ENCODE measurements at regions not wholly inside any gene's neighbourhood (a gene's known extent, or its start where the extent isn't known, plus 50 kb on each side); places are given as distances from the start of the nearest gene placed in this dataset.
"Not testable (repeated sequence)": the region's sequence is repeated elsewhere in the genome, so short reads cannot be mapped to it uniquely, and the experiment has no call there.

GRCh38 chr2:63738019-63738418 is 103.7 kb upstream of the UGP2 start:
- Histone ChIP-seq H3K9me3 (ENCODE audit: control insufficient read depth, insufficient read depth, low read length) (no peaks in the 10 kb centered on the region), H3K4me3 (ENCODE audit: low read length) (no peak overlapping the region), H3K27me3 (ENCODE audit: control insufficient read depth, low read length) (no peaks in the 10 kb centered on the region), H3K27ac (ENCODE audit: low read depth, low read length) (no peak overlapping the region), H3K9me2 (replicated peaks; ENCODE audit: control insufficient read depth, low read length) (no peaks in the 10 kb centered on the region), H3K4me1 (ENCODE audit: control insufficient read depth, low read length) (peaks cover 39% of the 10 kb centered on the region), H3K79me2 (ENCODE audit: control insufficient read depth, low read length) (no peaks in the 10 kb centered on the region), H4K20me1 (ENCODE audit: control insufficient read depth, insufficient read depth, low read depth, low read length) (no peaks in the 10 kb centered on the region), H3K36me3 (ENCODE audit: control insufficient read depth, low read length) (no peaks in the 10 kb centered on the region), H3K4me2 (ENCODE audit: low read length) (no peak overlapping the region), H3F3A (ENCODE audit: control insufficient read depth, insufficient read depth) (no peaks in the 10 kb centered on the region)
- TF ChIP-seq EZH2phosphoT487 (IDR thresholded peaks at IDR 0.05; ENCODE audit: borderline replicate concordance, low read length) (no peak), CTCF (IDR thresholded peaks at IDR 0.05; ENCODE audit: low read depth, low read length, poor library complexity, severe bottlenecking) (no peak)

DNA sequence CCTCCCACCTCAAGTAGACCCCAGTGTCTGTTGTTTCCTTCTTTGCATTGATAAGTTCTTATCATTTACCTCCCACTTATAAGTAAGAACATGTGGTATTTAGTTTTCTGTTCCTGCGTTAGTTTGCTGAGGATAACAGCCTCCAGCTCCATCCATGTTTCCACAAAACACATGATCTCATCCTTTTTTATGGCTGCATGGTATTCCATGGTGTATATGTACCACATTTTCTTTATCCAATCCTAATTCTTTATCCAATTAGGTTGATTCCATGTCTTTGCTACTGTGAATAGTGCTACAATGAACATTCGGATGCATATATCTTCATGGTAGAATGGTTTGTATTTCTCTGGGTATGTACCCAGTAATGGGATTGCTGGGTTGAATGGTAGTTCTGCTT is 102.5 kb upstream of the UGP2 start:
- H3K4me3 ChIP-seq (ENCODE audit: low read length); H3K9me2 ChIP-seq (replicated peaks; ENCODE audit: control insufficient read depth, low read length); H3K27ac ChIP-seq (ENCODE audit: low read depth, low read length); H3K36me3 ChIP-seq (ENCODE audit: control insufficient read depth, low read length); H3K79me2 ChIP-seq (ENCODE audit: control insufficient read depth, low read length); H3K9me3 ChIP-seq (ENCODE audit: control insufficient read depth, insufficient read depth, low read length); H3F3A ChIP-seq (ENCODE audit: control insufficient read depth, insufficient read depth); H3K27me3 ChIP-seq (ENCODE audit: control insufficient read depth, low read length); H3K4me2 ChIP-seq (ENCODE audit: low read length); H4K20me1 ChIP-seq (ENCODE audit: control insufficient read depth, insufficient read depth, low read depth, low read length): not testable (repeated sequence)
- H3K4me1 ChIP-seq (ENCODE audit: control insufficient read depth, low read length): peaks cover 51% of the 10 kb centered on the region

GRCh38 chr2:63740020-63740419 is 101.7 kb upstream of the UGP2 start:
- no peaks in the 10 kb centered on the region for H3K27me3 ChIP-seq (ENCODE audit: control insufficient read depth, low read length)
- H3K4me2 ChIP-seq (ENCODE audit: low read length): no peak overlapping the region
- no peaks in the 10 kb centered on the region for H3K9me3 ChIP-seq (ENCODE audit: control insufficient read depth, insufficient read depth, low read length)
- no peak for TF ChIP-seq CTCF (IDR thresholded peaks at IDR 0.05; ENCODE audit: low read depth, low read length, poor library complexity, severe bottlenecking)
- TF ChIP-seq EZH2phosphoT487 (IDR thresholded peaks at IDR 0.05; ENCODE audit: borderline replicate concordance, low read length): no peak
- H3K27ac ChIP-seq (ENCODE audit: low read depth, low read length): no peak overlapping the region
- H3K36me3 ChIP-seq (ENCODE audit: control insufficient read depth, low read length): no peaks in the 10 kb centered on the region
- no peaks in the 10 kb centered on the region for H3K79me2 ChIP-seq (ENCODE audit: control insufficient read depth, low read length)
- peaks cover 3% of the 10 kb centered on the region; the same call in 1 of the 2 replicates for H3F3A ChIP-seq (ENCODE audit: control insufficient read depth, insufficient read depth)
- H3K4me3 ChIP-seq (ENCODE audit: low read length): no peak overlapping the region
- no peaks in the 10 kb centered on the region for H3K9me2 ChIP-seq (replicated peaks; ENCODE audit: control insufficient read depth, low read length)
- H4K20me1 ChIP-seq (ENCODE audit: control insufficient read depth, insufficient read depth, low read depth, low read length): no peaks in the 10 kb centered on the region
- peaks cover 57% of the 10 kb centered on the region for H3K4me1 ChIP-seq (ENCODE audit: control insufficient read depth, low read length)

DNA sequence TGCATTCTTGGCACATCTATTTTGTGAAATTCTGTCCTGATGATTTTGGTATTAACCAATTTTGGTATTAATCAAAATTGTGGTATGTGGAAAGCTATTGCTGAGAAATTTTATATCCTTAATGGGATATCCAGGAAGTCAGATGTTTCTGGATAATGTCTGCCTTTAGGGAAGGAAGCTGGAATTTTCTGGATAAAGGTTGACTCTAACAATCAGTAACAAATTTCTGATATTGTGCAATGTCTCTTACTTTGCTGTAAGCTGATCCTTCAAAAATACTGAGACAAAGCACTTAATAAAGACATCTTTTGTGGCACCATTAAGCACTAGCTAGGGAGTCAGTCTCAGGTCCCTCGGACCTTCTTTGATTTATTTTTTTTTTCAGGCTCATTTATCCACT is 100.8 kb upstream of the UGP2 start:
- TF ChIP-seq CTCF (IDR thresholded peaks at IDR 0.05; ENCODE audit: low read depth, low read length, poor library complexity, severe bottlenecking): no peak
- TF ChIP-seq EZH2phosphoT487 (IDR thresholded peaks at IDR 0.05; ENCODE audit: borderline replicate concordance, low read length): no peak
- no peak overlapping the region for H3K4me3 ChIP-seq (ENCODE audit: low read length)
- H3K4me1 ChIP-seq (ENCODE audit: control insufficient read depth, low read length): peaks cover 53% of the 10 kb centered on the region
- no peaks in the 10 kb centered on the region for H3K9me3 ChIP-seq (ENCODE audit: control insufficient read depth, insufficient read depth, low read length)
- H3K4me2 ChIP-seq (ENCODE audit: low read length): peak overlapping the region; percentile 39
- H3K27ac ChIP-seq (ENCODE audit: low read depth, low read length): no peak overlapping the region
- H3F3A ChIP-seq (ENCODE audit: control insufficient read depth, insufficient read depth): peaks cover 3% of the 10 kb centered on the region; the same call in 1 of the 2 replicates
- no peaks in the 10 kb centered on the region for H3K9me2 ChIP-seq (replicated peaks; ENCODE audit: control insufficient read depth, low read length)
- no peaks in the 10 kb centered on the region for H3K27me3 ChIP-seq (ENCODE audit: control insufficient read depth, low read length)
- H4K20me1 ChIP-seq (ENCODE audit: control insufficient read depth, insufficient read depth, low read depth, low read length): no peaks in the 10 kb centered on the region
- H3K36me3 ChIP-seq (ENCODE audit: control insufficient read depth, low read length): no peaks in the 10 kb centered on the region
- H3K79me2 ChIP-seq (ENCODE audit: control insufficient read depth, low read length): no peaks in the 10 kb centered on the region
